ENCODE measurements at regions not wholly inside any gene's neighbourhood (a gene's known extent, or its start where the extent isn't known, plus 50 kb on each side); places are given as distances from the start of the nearest gene placed in this dataset.

GRCh38 chr7:24213311-24213710 lies 70.7 kb upstream of the NPY start:
- Histone ChIP-seq H3K27me3 (no peaks in the 10 kb centered on the region), H3K27ac (no peak overlapping the region), H3K9me3 (no peaks in the 10 kb centered on the region), H3K4me3 (no peak overlapping the region), H3K4me1 (no peaks in the 10 kb centered on the region), H3K36me3 (no peaks in the 10 kb centered on the region)
- in situ Hi-C loops (cut with MboI; ENCODE audit: low pct_ligation_motif_present in 1 of 4, low pct_unique_long_range_greater_than_20kb in 1 of 4, low sequenced_read_pairs in 3 of 4) (no loop called here), intact Hi-C loops (cut with DNase I; ENCODE audit: low total_unique reads) (no loop called here)
- 75% methylated on average over 2 of the region's 2 CpGs; no CpG with 5 or more reads in 1 of the 2 donors for WGBS, 2 donors (ENCODE audit: low coverage in 1 of 2)
- DNase-seq, result no peak
- TF ChIP-seq POLR2A (IDR thresholded peaks at IDR 0.05) (no peak), CTCF (IDR thresholded peaks at IDR 0.05) (no peak)

DNA sequence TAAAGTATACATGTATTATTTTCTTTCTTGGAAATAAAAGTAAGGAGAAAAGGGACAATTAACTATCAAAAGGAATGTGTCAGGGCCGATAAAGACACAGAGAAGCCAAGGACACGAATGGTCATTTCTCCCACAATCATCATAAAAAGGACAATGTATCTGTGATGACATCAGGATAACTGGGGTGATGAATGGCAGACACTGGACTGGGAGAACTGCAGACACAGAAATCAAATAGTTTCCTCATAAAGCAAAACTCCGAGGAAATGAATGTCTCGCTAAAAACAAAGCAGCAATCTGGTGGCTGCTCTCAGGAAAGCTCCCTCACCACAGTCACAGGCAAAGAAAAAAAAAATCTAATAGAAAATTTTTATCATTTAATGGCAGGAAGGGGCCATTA lies 69.3 kb upstream of the NPY start:
- H3K36me3 ChIP-seq, result no peaks in the 10 kb centered on the region
- TF ChIP-seq CTCF (IDR thresholded peaks at IDR 0.05), result no peak
- TF ChIP-seq POLR2AphosphoS5 (IDR thresholded peaks at IDR 0.05), result no peak
- no peak for TF ChIP-seq POLR2A (IDR thresholded peaks at IDR 0.05)
- no peak for TF ChIP-seq EP300 (IDR thresholded peaks at IDR 0.05; ENCODE audit: low read depth)
- in situ Hi-C loops (cut with MboI; ENCODE audit: low pct_ligation_motif_present in 1 of 4, low pct_unique_long_range_greater_than_20kb in 1 of 4, low sequenced_read_pairs in 3 of 4) (no loop called here), intact Hi-C loops (cut with DNase I; ENCODE audit: low total_unique reads) (no loop called here)
- no peaks in the 10 kb centered on the region for H3K9me3 ChIP-seq
- H3K4me1 ChIP-seq, result no peaks in the 10 kb centered on the region
- WGBS, 2 donors (ENCODE audit: low coverage in 1 of 2), result 38 to 64% methylated on average over 3 to 4 of the region's 4 CpGs
- no peaks in the 10 kb centered on the region for H3K27me3 ChIP-seq
- no peak for DNase-seq
- H3K4me3 ChIP-seq, result no peak overlapping the region
- H3K27ac ChIP-seq, result no peak overlapping the region

- H3K4me1 ChIP-seq, result no peaks in the 10 kb centered on the region
- H3K27me3 ChIP-seq, result no peaks in the 10 kb centered on the region
- intact Hi-C loops (cut with DNase I; ENCODE audit: low total_unique reads) (no loop called here), in situ Hi-C loops (cut with MboI; ENCODE audit: low pct_ligation_motif_present in 1 of 4, low pct_unique_long_range_greater_than_20kb in 1 of 4, low sequenced_read_pairs in 3 of 4) (no loop called here)
- H3K36me3 ChIP-seq, result no peaks in the 10 kb centered on the region
- no peak overlapping the region for H3K27ac ChIP-seq
- DNase-seq, result no peak
- no peak overlapping the region for H3K4me3 ChIP-seq
- TF ChIP-seq EP300 (IDR thresholded peaks at IDR 0.05; ENCODE audit: low read depth), result no peak
- H3K9me3 ChIP-seq, result no peaks in the 10 kb centered on the region
- 78% methylated on average over 2 of the region's 2 CpGs; no CpG with 5 or more reads in 1 of the 2 donors for WGBS, 2 donors (ENCODE audit: low coverage in 1 of 2)
Measured at GRCh38 chr7:24216576-24217125, 67.3 kb upstream of the NPY start.

- no peaks in the 10 kb centered on the region for H3K36me3 ChIP-seq
- no peaks in the 10 kb centered on the region for H3K27me3 ChIP-seq
- H3K4me3 ChIP-seq, result no peak overlapping the region
- DNase-seq, result no peak
- no peaks in the 10 kb centered on the region for H3K9me3 ChIP-seq
- 46 to 56% methylated on average over 2 of the region's 2 CpGs for WGBS, 2 donors (ENCODE audit: low coverage in 1 of 2)
- H3K27ac ChIP-seq, result no peak overlapping the region
- in situ Hi-C loops (cut with MboI; ENCODE audit: low pct_ligation_motif_present in 1 of 4, low pct_unique_long_range_greater_than_20kb in 1 of 4, low sequenced_read_pairs in 3 of 4) (no loop called here), intact Hi-C loops (cut with DNase I; ENCODE audit: low total_unique reads) (no loop called here)
- TF ChIP-seq POLR2A (IDR thresholded peaks at IDR 0.05), result no peak
- no peak for TF ChIP-seq CTCF (IDR thresholded peaks at IDR 0.05)
- no peak for TF ChIP-seq POLR2AphosphoS5 (IDR thresholded peaks at IDR 0.05)
- no peak for TF ChIP-seq EP300 (IDR thresholded peaks at IDR 0.05; ENCODE audit: low read depth)
- H3K4me1 ChIP-seq, result no peaks in the 10 kb centered on the region
Measured at GRCh38 chr7:24221500-24221899, 62.5 kb upstream of the NPY start.

GRCh38 chr7:24227068-24227467 lies 56.9 kb upstream of the NPY start:
- H3K27ac ChIP-seq, result no peak overlapping the region
- TF ChIP-seq POLR2A (IDR thresholded peaks at IDR 0.05) (no peak), POLR2AphosphoS5 (IDR thresholded peaks at IDR 0.05) (no peak), CTCF (IDR thresholded peaks at IDR 0.05) (no peak)
- WGBS, 2 donors (ENCODE audit: low coverage in 1 of 2), result 66% methylated on average over 3 of the region's 3 CpGs; no CpG with 5 or more reads in 1 of the 2 donors
- H3K27me3 ChIP-seq, result no peaks in the 10 kb centered on the region
- H3K4me3 ChIP-seq, result no peak overlapping the region
- no peaks in the 10 kb centered on the region for H3K9me3 ChIP-seq
- in situ Hi-C loops (cut with MboI; ENCODE audit: low pct_ligation_motif_present in 1 of 4, low pct_unique_long_range_greater_than_20kb in 1 of 4, low sequenced_read_pairs in 3 of 4) (no loop called here), intact Hi-C loops (cut with DNase I; ENCODE audit: low total_unique reads) (no loop called here)
- no peaks in the 10 kb centered on the region for H3K4me1 ChIP-seq
- no peaks in the 10 kb centered on the region for H3K36me3 ChIP-seq
- DNase-seq, result no peak

All from transverse colon (tissue), 4 donors.